ENCODE measurements at regions not wholly inside any gene's neighbourhood (a gene's known extent, or its start where the extent isn't known, plus 50 kb on each side); places are given as distances from the start of the nearest gene placed in this dataset.

- intact Hi-C loops (cut with DNase I; ENCODE audit: low total_unique reads) = loop anchor here (5.0 kb wide), 1 partner anchor 1277 kb away; no protein-coding TSS in a partner anchor
- 41 to 50% methylated on average over 7 of the region's 7 CpGs for WGBS, 2 donors
- no peak for TF ChIP-seq CTCF (IDR thresholded peaks at IDR 0.05)
- no peak for TF ChIP-seq POLR2A (IDR thresholded peaks at IDR 0.05)
- no peak for DNase-seq (ENCODE audit: low spot score in 2 of 2)
- no peak overlapping the region for H3K4me3 ChIP-seq (ENCODE audit: low read depth, poor library complexity, severe bottlenecking)
These were observed 139.9 kb upstream of the PLET1 start for GRCh38 chr11:112400476-112401014.

GRCh38 chr11:112401036-112401769 is 140.5 kb upstream of the PLET1 start:
- WGBS, 2 donors = 54 to 57% methylated on average over 7 of the region's 7 CpGs
- intact Hi-C loops (cut with DNase I; ENCODE audit: low total_unique reads) = loop anchor here (5.0 kb wide), 1 partner anchor 1276 kb away; no protein-coding TSS in a partner anchor
- no peak for DNase-seq (ENCODE audit: low spot score in 2 of 2)
- TF ChIP-seq CTCF (IDR thresholded peaks at IDR 0.05) = no peak
- no peak for TF ChIP-seq POLR2A (IDR thresholded peaks at IDR 0.05)
- no peak overlapping the region for H3K4me3 ChIP-seq (ENCODE audit: low read depth, poor library complexity, severe bottlenecking)

GRCh38 chr11:112403432-112403831 is 142.8 kb upstream of the PLET1 start:
- intact Hi-C loops (cut with DNase I; ENCODE audit: low total_unique reads) = loop anchor here (5.0 kb wide), 1 partner anchor 1274 kb away; no protein-coding TSS in a partner anchor
- 91 to 92% methylated on average over 5 of the region's 5 CpGs for WGBS, 2 donors
- DNase-seq (ENCODE audit: low spot score in 2 of 2) = no peak
- TF ChIP-seq POLR2A (IDR thresholded peaks at IDR 0.05) = no peak
- no peak for TF ChIP-seq CTCF (IDR thresholded peaks at IDR 0.05)
- no peak overlapping the region for H3K4me3 ChIP-seq (ENCODE audit: low read depth, poor library complexity, severe bottlenecking)

GRCh38 chr11:112404112-112404511 is 143.5 kb upstream of the PLET1 start:
- DNase-seq (ENCODE audit: low spot score in 2 of 2) = no peak
- intact Hi-C loops (cut with DNase I; ENCODE audit: low total_unique reads) = loop anchor here (5.0 kb wide), 1 partner anchor 1273 kb away; no protein-coding TSS in a partner anchor
- 71 to 80% methylated on average over 1 of the region's 1 CpG for WGBS, 2 donors
- TF ChIP-seq CTCF (IDR thresholded peaks at IDR 0.05) (no peak), POLR2A (IDR thresholded peaks at IDR 0.05) (no peak)
- H3K4me3 ChIP-seq (ENCODE audit: low read depth, poor library complexity, severe bottlenecking) = no peak overlapping the region

GRCh38 chr11:112408517-112408916 is 147.9 kb upstream of the PLET1 start:
- intact Hi-C loops (cut with DNase I; ENCODE audit: low total_unique reads) = no loop called here
- TF ChIP-seq POLR2A (IDR thresholded peaks at IDR 0.05) (no peak), CTCF (IDR thresholded peaks at IDR 0.05) (no peak)
- 55 to 56% methylated on average over 7 of the region's 7 CpGs for WGBS, 2 donors

More at GRCh38 chr11:112408517-112408916, 147.9 kb upstream of the PLET1 start:
- no peak overlapping the region for H3K4me3 ChIP-seq (ENCODE audit: low read depth, poor library complexity, severe bottlenecking)
- DNase-seq (ENCODE audit: low spot score in 2 of 2) = no peak
